T-helper 17 cell (primary cell): ENCODE measurements at regions not wholly inside any gene's neighbourhood (a gene's known extent, or its start where the extent isn't known, plus 50 kb on each side); places are given as distances from the start of the nearest gene placed in this dataset.
A peak's percentile ranks its signal among the peaks of the same experiment; 100 is the strongest.

Source experiments
- ATAC-seq: fragments of 150-1000 bp; cut with Tn5 transposase; 2 replicates; pipeline ENCODE4 v1.10.0; 2021; ENCODE audit warnings: mild to moderate bottlenecking, moderate library complexity
- DNase-seq, 3 donors: peaks; one replicate each; pipeline versions ENCODE4 v3.0.0 to v3.0.0-alpha.2; 2020 to 2021
- H3K9me3 ChIP-seq: one replicate; pipeline ENCODE4 v1.7.0; 2013; ENCODE audit warnings: low read length, mild to moderate bottlenecking; ENCODE audit not compliant: control insufficient read depth, poor library complexity, severe bottlenecking
- H3K27ac Mint-ChIP-seq: one replicate; pipeline ENCODE4 v1.8.0; 2022; ENCODE audit warnings: mild to moderate bottlenecking, moderate library complexity, mixed read lengths
- H3K27me3 Mint-ChIP-seq: one replicate; pipeline ENCODE4 v1.8.0; 2022; ENCODE audit warnings: mixed read lengths
- H3K36me3 Mint-ChIP-seq: one replicate; pipeline ENCODE4 v1.8.0; 2022; ENCODE audit warnings: low read depth, mixed read lengths
- H3K4me1 Mint-ChIP-seq: one replicate; pipeline ENCODE4 v1.8.0; 2022; ENCODE audit warnings: mild to moderate bottlenecking, mixed read lengths
- H3K4me3 Mint-ChIP-seq: one replicate; pipeline ENCODE4 v1.8.0; 2022; ENCODE audit warnings: mild to moderate bottlenecking, moderate library complexity, mixed read lengths

DNA sequence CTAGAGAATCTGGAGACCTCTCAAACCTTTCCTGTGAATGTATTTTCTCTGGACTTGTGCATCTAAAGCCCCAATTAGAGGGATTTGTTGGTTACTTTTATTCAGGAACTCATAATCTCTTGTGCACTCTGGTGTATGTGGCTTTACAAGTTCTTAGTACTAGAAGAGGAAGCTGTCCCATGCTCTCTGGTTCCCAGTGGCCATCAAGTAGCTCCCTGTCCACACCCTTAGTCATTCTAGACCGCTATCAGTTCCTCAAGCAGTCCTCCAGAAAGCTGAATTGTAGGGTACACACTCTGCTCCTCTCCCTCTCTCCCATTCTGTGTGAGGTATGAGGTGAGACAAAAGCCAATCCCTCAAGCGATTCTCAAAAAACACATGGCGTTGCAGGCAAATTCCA lies 470.3 kb downstream of the PTPRC start:
- H3K9me3 ChIP-seq: peaks cover 2% of the 10 kb centered on the region
- no peak for DNase-seq
- H3K36me3 Mint-ChIP-seq: no peaks in the 10 kb centered on the region
- H3K4me3 Mint-ChIP-seq: no peak overlapping the region
- H3K27me3 Mint-ChIP-seq: no peaks in the 10 kb centered on the region
- H3K27ac Mint-ChIP-seq: no peak overlapping the region
- peaks cover 5% of the 10 kb centered on the region for H3K4me1 Mint-ChIP-seq
- ATAC-seq: no peak

DNA sequence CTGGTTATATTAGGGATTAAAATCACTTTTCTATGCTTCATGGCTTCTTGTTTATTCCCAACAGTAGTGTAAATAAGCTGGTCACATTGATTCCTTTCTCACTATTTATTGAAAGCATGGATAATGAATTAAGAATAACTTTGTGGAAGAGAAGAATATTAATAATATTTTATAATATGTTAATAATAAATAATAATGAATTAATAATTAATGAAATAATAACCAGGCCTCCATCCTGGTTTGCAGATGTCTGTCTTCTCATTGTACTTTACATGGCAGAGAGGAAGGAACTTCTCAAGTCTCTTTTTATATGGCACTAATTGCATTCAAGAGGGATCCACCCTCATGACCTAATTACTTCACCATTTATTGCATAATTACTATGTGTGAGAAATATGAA lies 473.5 kb downstream of the PTPRC start:
- no peak for ATAC-seq

DNA sequence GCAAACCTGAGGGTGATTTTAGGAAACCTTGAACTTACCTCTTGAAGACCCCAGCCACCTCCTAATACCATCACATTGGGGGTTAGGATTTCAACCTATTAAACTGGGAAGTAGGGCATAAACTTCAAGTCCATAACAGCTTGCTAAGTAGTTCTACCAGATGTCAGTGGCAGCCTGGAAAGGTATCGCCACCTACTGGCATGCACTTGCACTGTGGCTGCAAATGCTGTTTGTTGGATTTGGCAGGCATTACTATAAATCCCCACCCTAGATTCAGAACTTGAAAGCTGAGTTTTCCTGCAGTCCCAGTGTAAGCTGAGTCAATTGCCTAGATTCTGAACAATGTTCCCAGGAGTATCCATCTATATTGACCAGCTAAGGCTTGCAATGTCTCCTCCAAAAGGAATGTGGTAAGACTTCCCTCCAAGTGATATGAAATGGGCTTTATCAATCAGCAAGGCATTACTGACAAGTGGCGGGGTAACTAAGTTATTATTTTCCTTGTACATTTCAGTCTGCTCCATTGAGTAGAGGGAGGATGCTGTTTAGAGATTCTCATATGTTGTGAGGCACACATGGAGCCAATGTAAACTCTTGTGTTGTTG lies 474.5 kb downstream of the PTPRC start:
- peak; percentile 19 to 48 (median 22) for DNase-seq
- H3K4me3 Mint-ChIP-seq: no peak overlapping the region
- peaks cover 7% of the 10 kb centered on the region for H3K4me1 Mint-ChIP-seq
- peaks cover 2% of the 10 kb centered on the region for H3K9me3 ChIP-seq
- no peaks in the 10 kb centered on the region for H3K27me3 Mint-ChIP-seq
- no peak overlapping the region for H3K27ac Mint-ChIP-seq
- no peaks in the 10 kb centered on the region for H3K36me3 Mint-ChIP-seq
- peak; percentile 68 for ATAC-seq

More for the DNA sequence above, 473.5 kb downstream of the PTPRC start:
- no peaks in the 10 kb centered on the region for H3K27me3 Mint-ChIP-seq
- H3K27ac Mint-ChIP-seq: no peak overlapping the region
- no peak for DNase-seq
- peaks cover 2% of the 10 kb centered on the region for H3K9me3 ChIP-seq
- H3K4me3 Mint-ChIP-seq: no peak overlapping the region
- peaks cover 7% of the 10 kb centered on the region for H3K4me1 Mint-ChIP-seq
- H3K36me3 Mint-ChIP-seq: no peaks in the 10 kb centered on the region

GRCh38 chr1:199116488-199116887 lies 477.6 kb downstream of the PTPRC start:
- Mint-ChIP-seq H3K4me3 (no peak overlapping the region), H3K36me3 (no peaks in the 10 kb centered on the region), H3K27me3 (no peaks in the 10 kb centered on the region), H3K27ac (no peak overlapping the region), H3K4me1 (peaks cover 7% of the 10 kb centered on the region)
- peaks cover 2% of the 10 kb centered on the region for H3K9me3 ChIP-seq
- DNase-seq: no peak
- ATAC-seq: no peak

- Mint-ChIP-seq H3K27me3 (no peaks in the 10 kb centered on the region), H3K4me1 (no peaks in the 10 kb centered on the region), H3K4me3 (no peak overlapping the region)
Measured at GRCh38 chr1:199121047-199121446, 482.2 kb downstream of the PTPRC start.

GRCh38 chr1:199122085-199122484 lies 483.2 kb downstream of the PTPRC start:
- no peaks in the 10 kb centered on the region for H3K9me3 ChIP-seq
- Mint-ChIP-seq H3K4me1 (no peaks in the 10 kb centered on the region), H3K27me3 (no peaks in the 10 kb centered on the region), H3K4me3 (no peak overlapping the region), H3K27ac (no peak overlapping the region), H3K36me3 (no peaks in the 10 kb centered on the region)
- no peak for DNase-seq
- no peak for ATAC-seq

More at GRCh38 chr1:199121047-199121446, 482.2 kb downstream of the PTPRC start:
- no peaks in the 10 kb centered on the region for H3K9me3 ChIP-seq
- Mint-ChIP-seq H3K27ac (no peak overlapping the region), H3K36me3 (no peaks in the 10 kb centered on the region)
- DNase-seq (no peak), ATAC-seq (no peak)

DNA sequence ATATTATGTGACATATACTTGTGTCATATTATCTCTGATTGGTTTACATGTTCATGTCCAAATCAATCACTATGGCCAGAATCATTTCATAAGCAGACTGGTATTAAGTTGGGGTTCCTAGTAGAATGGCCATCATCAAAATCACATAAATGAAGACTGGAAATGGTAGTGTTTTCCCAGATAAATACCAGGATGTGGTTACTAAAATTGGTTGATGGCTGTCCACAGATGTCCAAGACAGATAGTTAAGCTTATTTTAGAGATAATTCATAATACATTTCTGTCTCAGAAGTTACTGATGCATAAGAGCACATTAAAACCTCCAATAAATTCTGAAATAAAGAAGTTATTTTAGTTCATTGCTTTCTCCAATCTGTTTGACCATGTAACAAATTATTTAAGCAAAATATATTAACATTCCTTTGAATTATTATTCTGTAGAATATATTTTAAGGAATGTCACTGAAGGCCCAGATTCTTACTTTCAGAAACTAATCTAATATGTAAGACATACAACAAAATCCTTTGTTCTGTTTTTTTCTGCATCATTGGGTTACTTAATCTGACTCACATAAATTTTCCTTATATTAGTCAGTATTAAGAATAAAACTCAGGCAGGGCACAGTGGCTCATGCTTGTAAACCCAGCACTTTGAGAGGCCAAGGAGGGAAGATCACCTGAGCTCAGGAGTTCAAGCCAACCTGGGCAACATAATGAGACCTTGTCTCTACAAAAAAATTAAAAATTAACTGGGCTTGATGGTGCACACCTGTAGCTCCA lies 483.9 kb downstream of the PTPRC start:
- DNase-seq (no peak), ATAC-seq (no peak)
- H3K27ac Mint-ChIP-seq: no peak overlapping the region
- no peak overlapping the region for H3K4me3 Mint-ChIP-seq
- H3K36me3 Mint-ChIP-seq: no peaks in the 10 kb centered on the region
- H3K27me3 Mint-ChIP-seq: no peaks in the 10 kb centered on the region
- no peaks in the 10 kb centered on the region for H3K4me1 Mint-ChIP-seq
- H3K9me3 ChIP-seq: no peaks in the 10 kb centered on the region

DNA sequence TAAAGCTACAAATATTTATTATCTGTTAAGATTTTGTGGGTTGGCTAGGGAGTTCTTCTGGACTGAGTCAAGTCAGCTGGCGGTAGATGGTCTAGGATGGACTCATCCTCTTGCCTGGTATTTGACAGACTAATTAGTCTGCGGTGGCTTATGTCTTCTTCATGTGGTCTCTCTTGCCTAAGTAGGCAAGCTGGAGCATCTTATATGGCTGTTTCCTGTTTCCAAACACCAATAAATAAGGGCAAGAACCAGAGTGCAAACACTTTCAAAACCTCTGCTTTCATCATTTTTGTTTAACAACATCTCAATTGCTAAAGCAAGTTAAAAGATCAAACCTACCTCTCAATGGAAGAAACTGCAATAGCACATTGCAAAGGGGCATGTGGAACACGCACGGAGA lies 484.8 kb downstream of the PTPRC start:
- Mint-ChIP-seq H3K4me3 (no peak overlapping the region), H3K27me3 (no peaks in the 10 kb centered on the region), H3K4me1 (peaks cover 2% of the 10 kb centered on the region), H3K36me3 (no peaks in the 10 kb centered on the region), H3K27ac (no peak overlapping the region)
- no peak for ATAC-seq
- no peak for DNase-seq
- H3K9me3 ChIP-seq: no peaks in the 10 kb centered on the region

GRCh38 chr1:199124351-199124750 lies 485.5 kb downstream of the PTPRC start:
- no peaks in the 10 kb centered on the region for H3K36me3 Mint-ChIP-seq
- ATAC-seq: no peak
- H3K27me3 Mint-ChIP-seq: no peaks in the 10 kb centered on the region
- no peak overlapping the region for H3K27ac Mint-ChIP-seq
- H3K4me1 Mint-ChIP-seq: peaks cover 2% of the 10 kb centered on the region
- no peak for DNase-seq
- no peak overlapping the region for H3K4me3 Mint-ChIP-seq
- H3K9me3 ChIP-seq: no peaks in the 10 kb centered on the region

- H3K27ac Mint-ChIP-seq: no peak overlapping the region
- H3K27me3 Mint-ChIP-seq: no peaks in the 10 kb centered on the region
- no peaks in the 10 kb centered on the region for H3K36me3 Mint-ChIP-seq
- no peak for ATAC-seq
- H3K4me1 Mint-ChIP-seq: peaks cover 2% of the 10 kb centered on the region
- no peaks in the 10 kb centered on the region for H3K9me3 ChIP-seq
- H3K4me3 Mint-ChIP-seq: no peak overlapping the region
- DNase-seq: no peak
Measured at GRCh38 chr1:199129247-199129646, 490.4 kb downstream of the PTPRC start.

DNA sequence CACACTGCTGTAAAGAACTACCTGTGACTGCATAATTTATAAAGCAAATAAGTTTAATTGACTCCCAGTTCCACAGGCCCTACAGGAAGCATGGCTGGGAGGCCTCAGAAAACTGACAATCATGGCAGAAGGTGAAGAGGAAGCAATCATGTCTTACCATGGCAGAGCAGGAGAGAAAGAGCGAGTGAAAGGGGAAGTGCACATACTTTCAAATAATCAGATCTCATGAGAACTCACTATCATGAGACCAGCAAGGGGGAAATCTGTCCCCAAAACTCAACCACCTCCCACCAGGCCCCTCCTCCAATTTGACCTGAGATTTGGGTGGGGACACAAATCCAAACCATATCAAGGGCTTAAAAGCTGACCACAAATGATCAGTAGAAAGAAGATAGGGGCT lies 493.2 kb downstream of the PTPRC start:
- DNase-seq (no peak), ATAC-seq (no peak)
- H3K4me1 Mint-ChIP-seq: peaks cover 4% of the 10 kb centered on the region
- no peak overlapping the region for H3K27ac Mint-ChIP-seq
- H3K4me3 Mint-ChIP-seq: no peak overlapping the region
- H3K36me3 Mint-ChIP-seq: no peaks in the 10 kb centered on the region
- no peaks in the 10 kb centered on the region for H3K27me3 Mint-ChIP-seq
- H3K9me3 ChIP-seq: no peaks in the 10 kb centered on the region

DNA sequence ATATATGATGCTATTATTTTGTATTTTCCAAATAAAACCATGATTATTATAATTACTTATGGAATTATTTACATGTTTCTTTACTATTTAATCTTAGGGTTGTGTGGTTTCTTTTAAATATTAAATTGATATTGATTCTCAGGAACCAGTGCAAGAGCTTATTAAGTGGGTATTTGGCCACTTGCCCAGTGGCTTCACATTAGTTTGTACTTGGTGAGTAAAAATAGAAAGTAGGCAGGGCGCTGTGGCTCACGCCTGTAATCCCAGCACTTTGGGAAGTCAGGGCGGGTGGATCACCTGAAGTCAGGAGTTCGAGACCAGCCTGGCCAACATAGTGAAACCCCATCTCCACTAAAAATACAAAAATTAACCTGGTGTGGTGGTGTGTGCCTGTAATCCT lies 497.1 kb downstream of the PTPRC start:
- no peak overlapping the region for H3K27ac Mint-ChIP-seq
- H3K4me3 Mint-ChIP-seq: no peak overlapping the region
- no peaks in the 10 kb centered on the region for H3K27me3 Mint-ChIP-seq
- DNase-seq: no peak
- no peaks in the 10 kb centered on the region for H3K9me3 ChIP-seq
- H3K36me3 Mint-ChIP-seq: no peaks in the 10 kb centered on the region
- H3K4me1 Mint-ChIP-seq: peaks cover 3% of the 10 kb centered on the region
- no peak for ATAC-seq

GRCh38 chr1:199138061-199138460 lies 499.2 kb downstream of the PTPRC start:
- ATAC-seq (no peak), DNase-seq (no peak)
- Mint-ChIP-seq H3K27ac (no peak overlapping the region), H3K27me3 (no peaks in the 10 kb centered on the region), H3K4me1 (peaks cover 3% of the 10 kb centered on the region), H3K4me3 (no peak overlapping the region), H3K36me3 (no peaks in the 10 kb centered on the region)
- H3K9me3 ChIP-seq: no peaks in the 10 kb centered on the region

GRCh38 chr1:199149591-199149990 lies 510.8 kb downstream of the PTPRC start:
- peaks cover 6% of the 10 kb centered on the region for H3K27me3 Mint-ChIP-seq
- no peak for DNase-seq
- no peaks in the 10 kb centered on the region for H3K36me3 Mint-ChIP-seq
- no peak overlapping the region for H3K4me3 Mint-ChIP-seq
- no peak overlapping the region for H3K27ac Mint-ChIP-seq
- H3K4me1 Mint-ChIP-seq: no peaks in the 10 kb centered on the region
- H3K9me3 ChIP-seq: no peaks in the 10 kb centered on the region
- no peak for ATAC-seq
